ENCODE measurements at regions not wholly inside any gene's neighbourhood (a gene's known extent, or its start where the extent isn't known, plus 50 kb on each side); places are given as distances from the start of the nearest gene placed in this dataset.

DNA sequence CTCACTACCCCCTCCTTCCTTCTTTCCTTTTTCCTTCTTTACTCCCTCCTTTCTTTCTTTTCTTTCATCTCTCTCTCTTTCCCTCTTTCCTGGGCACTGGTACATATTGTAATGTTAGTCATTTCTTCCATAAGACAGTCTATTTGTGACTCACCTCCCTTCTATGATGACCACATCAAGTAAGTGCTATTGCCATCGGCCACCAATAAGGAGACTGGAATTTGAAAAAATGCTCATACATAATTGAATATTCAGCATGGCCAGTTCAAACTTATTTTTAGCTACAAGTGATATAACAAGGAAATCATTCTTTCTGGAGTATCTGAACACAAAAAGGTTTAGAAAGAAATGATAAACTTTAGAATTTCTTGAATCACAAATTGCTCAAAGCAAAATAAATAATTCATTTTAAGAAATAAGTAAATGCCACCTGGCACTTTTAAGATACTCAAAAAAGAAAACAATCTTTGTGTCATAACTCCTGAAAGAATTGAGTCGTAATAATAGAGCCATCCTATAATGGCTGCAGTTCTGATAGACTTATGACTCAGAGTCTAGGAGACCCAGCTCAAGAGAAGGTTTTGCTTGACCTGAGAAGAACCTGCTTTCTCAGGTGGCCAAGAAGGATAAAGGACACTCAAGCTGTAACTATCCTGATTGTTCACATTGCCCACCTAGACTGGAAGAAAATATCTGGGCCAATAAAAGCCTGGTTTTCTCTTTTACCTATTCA lies 51.6 kb upstream of the CCBE1 start:
- TF ChIP-seq, protein P1, sequence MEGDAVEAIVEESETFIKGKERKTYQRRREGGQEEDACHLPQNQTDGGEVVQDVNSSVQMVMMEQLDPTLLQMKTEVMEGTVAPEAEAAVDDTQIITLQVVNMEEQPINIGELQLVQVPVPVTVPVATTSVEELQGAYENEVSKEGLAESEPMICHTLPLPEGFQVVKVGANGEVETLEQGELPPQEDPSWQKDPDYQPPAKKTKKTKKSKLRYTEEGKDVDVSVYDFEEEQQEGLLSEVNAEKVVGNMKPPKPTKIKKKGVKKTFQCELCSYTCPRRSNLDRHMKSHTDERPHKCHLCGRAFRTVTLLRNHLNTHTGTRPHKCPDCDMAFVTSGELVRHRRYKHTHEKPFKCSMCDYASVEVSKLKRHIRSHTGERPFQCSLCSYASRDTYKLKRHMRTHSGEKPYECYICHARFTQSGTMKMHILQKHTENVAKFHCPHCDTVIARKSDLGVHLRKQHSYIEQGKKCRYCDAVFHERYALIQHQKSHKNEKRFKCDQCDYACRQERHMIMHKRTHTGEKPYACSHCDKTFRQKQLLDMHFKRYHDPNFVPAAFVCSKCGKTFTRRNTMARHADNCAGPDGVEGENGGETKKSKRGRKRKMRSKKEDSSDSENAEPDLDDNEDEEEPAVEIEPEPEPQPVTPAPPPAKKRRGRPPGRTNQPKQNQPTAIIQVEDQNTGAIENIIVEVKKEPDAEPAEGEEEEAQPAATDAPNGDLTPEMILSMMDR (IDR thresholded peaks at IDR 0.05), result no peak
- TF ChIP-seq POLR2A (IDR thresholded peaks at IDR 0.05), result no peak
